ENCODE measurements at regions not wholly inside any gene's neighbourhood (a gene's known extent, or its start where the extent isn't known, plus 50 kb on each side); places are given as distances from the start of the nearest gene placed in this dataset.

DNA sequence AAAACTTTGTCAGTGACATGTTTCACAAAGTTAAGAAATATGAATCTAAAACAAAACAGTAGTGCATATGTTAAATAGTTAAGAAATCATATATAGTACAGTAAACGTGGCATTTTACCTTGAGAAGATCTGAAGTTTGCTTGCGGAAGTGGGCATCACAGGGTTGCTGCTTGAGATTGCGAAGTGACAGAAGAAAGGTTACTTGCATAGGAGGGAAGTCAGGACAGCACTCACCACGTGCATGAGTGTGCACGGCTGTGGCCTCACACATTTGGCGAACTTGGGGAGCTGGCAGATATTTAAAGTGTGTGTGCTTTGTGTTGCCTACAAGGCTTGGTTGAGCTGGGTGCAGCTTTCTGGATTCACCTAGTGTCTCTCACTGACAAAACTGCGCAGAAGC is 431.5 kb upstream of the ARID1B start:
- BruUV-seq (replicated peaks) = no TSS peak
- H3K27me3 Mint-ChIP-seq (ENCODE audit: unreplicated experiment) = peaks cover 1% of the 10 kb centered on the region
- H3K27ac Mint-ChIP-seq (ENCODE audit: unreplicated experiment) = no peak overlapping the region
- H3K36me3 Mint-ChIP-seq (ENCODE audit: insufficient read depth, unreplicated experiment) = no peaks in the 10 kb centered on the region
- DNase-seq = no peak
- H3K4me3 Mint-ChIP-seq (ENCODE audit: low read depth, unreplicated experiment) = no peak overlapping the region
- CTCF ChIA-PET = no interaction called here
- no peaks in the 10 kb centered on the region for H3K4me1 Mint-ChIP-seq (ENCODE audit: low read depth, unreplicated experiment)
- no peak for TF ChIP-seq CTCF (IDR thresholded peaks at IDR 0.05; ENCODE audit: unreplicated experiment)
- no peaks in the 10 kb centered on the region for H3K9me3 Mint-ChIP-seq (ENCODE audit: low read depth, unreplicated experiment)
- intact Hi-C loops (cut with micrococcal nuclease; ENCODE audit: unreplicated experiment) = no loop called here

GRCh38 chr6:156344491-156344890 is 432.7 kb upstream of the ARID1B start:
- Mint-ChIP-seq H3K27me3 (ENCODE audit: unreplicated experiment) (no peaks in the 10 kb centered on the region), H3K4me3 (ENCODE audit: low read depth, unreplicated experiment) (no peak overlapping the region)

GRCh38 chr6:156337801-156338200 is 439.4 kb upstream of the ARID1B start:
- no peaks in the 10 kb centered on the region for H3K4me1 Mint-ChIP-seq (ENCODE audit: low read depth, unreplicated experiment)
- H3K36me3 Mint-ChIP-seq (ENCODE audit: insufficient read depth, unreplicated experiment) = no peaks in the 10 kb centered on the region
- no TSS peak for BruUV-seq (replicated peaks)
- peaks cover 2% of the 10 kb centered on the region for H3K9me3 Mint-ChIP-seq (ENCODE audit: low read depth, unreplicated experiment)
- no peak for DNase-seq
- no peaks in the 10 kb centered on the region for H3K27me3 Mint-ChIP-seq (ENCODE audit: unreplicated experiment)
- no peak overlapping the region for H3K4me3 Mint-ChIP-seq (ENCODE audit: low read depth, unreplicated experiment)
- no peak for TF ChIP-seq CTCF (IDR thresholded peaks at IDR 0.05; ENCODE audit: unreplicated experiment)
- no peak overlapping the region for H3K27ac Mint-ChIP-seq (ENCODE audit: unreplicated experiment)
- intact Hi-C loops (cut with micrococcal nuclease; ENCODE audit: unreplicated experiment) = no loop called here
- CTCF ChIA-PET = interaction anchor here (0.6 kb wide), 1 partner anchor 408 kb away, joined by 3 read pairs; no protein-coding TSS in a partner anchor

More at GRCh38 chr6:156344491-156344890, 432.7 kb upstream of the ARID1B start:
- Mint-ChIP-seq H3K9me3 (ENCODE audit: low read depth, unreplicated experiment) (no peaks in the 10 kb centered on the region), H3K36me3 (ENCODE audit: insufficient read depth, unreplicated experiment) (no peaks in the 10 kb centered on the region), H3K27ac (ENCODE audit: unreplicated experiment) (no peak overlapping the region), H3K4me1 (ENCODE audit: low read depth, unreplicated experiment) (no peaks in the 10 kb centered on the region)
- BruUV-seq (replicated peaks) = no TSS peak
- CTCF ChIA-PET = no interaction called here
- DNase-seq = no peak
- no peak for TF ChIP-seq CTCF (IDR thresholded peaks at IDR 0.05; ENCODE audit: unreplicated experiment)
- intact Hi-C loops (cut with micrococcal nuclease; ENCODE audit: unreplicated experiment) = no loop called here

DNA sequence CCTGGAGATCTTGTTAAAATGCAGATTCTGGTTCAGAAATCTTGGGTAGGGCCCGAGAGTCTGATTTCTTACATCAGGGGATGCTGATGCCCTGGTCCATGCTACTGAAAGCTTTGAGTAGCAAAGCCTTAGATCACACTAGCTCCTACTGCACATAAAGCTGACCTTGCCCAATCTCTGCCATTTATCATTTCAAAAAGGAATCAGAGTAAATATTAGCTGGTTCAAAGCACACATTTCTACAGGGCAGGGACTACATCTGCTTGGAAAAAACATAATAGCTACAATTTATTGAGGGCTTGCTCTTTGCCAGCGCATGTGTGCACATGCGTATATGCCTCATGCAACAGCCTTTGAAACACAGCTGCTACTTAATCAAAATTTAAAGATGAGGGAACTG is 440.4 kb upstream of the ARID1B start:
- Mint-ChIP-seq H3K27me3 (ENCODE audit: unreplicated experiment) (no peaks in the 10 kb centered on the region), H3K9me3 (ENCODE audit: low read depth, unreplicated experiment) (peaks cover 3% of the 10 kb centered on the region), H3K36me3 (ENCODE audit: insufficient read depth, unreplicated experiment) (no peaks in the 10 kb centered on the region), H3K4me3 (ENCODE audit: low read depth, unreplicated experiment) (no peak overlapping the region), H3K27ac (ENCODE audit: unreplicated experiment) (no peak overlapping the region), H3K4me1 (ENCODE audit: low read depth, unreplicated experiment) (no peaks in the 10 kb centered on the region)
- DNase-seq = no peak
- BruUV-seq (replicated peaks) = no TSS peak
- intact Hi-C loops (cut with micrococcal nuclease; ENCODE audit: unreplicated experiment) = no loop called here
- TF ChIP-seq CTCF (IDR thresholded peaks at IDR 0.05; ENCODE audit: unreplicated experiment) = no peak
- CTCF ChIA-PET = no interaction called here
